DMS79 treated with DMSO at 0.1 percent for 48 hours (cell line): ENCODE measurements at regions not wholly inside any gene's neighbourhood (a gene's known extent, or its start where the extent isn't known, plus 50 kb on each side); places are given as distances from the start of the nearest gene placed in this dataset.
"Not testable (repeated sequence)": the region's sequence is repeated elsewhere in the genome, so short reads cannot be mapped to it uniquely, and the experiment has no call there.

Experiments
- DNase-seq: peaks from one replicate; lab custom pipeline; 2025; lab: John Stamatoyannopoulos, UW

DNA sequence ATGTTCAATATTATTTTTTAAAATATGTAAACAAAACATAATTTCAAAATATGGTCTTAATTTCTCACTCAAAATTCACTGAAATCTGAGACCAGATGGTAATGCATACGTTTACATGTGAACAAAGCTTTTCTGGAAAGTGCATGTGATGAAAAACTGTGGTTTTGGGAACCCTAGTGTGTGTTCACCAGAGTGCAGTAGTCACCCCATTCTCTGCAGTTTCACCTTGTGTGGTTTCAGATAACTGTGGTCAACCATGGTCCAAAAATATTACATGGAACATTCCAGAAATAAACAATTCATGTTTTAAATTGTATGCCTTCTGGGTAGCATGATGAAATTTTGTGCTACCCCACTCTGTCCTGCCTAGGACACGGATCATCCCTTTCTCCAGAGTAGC is 2021.9 kb downstream of the MRPL39 start:
- no peak for DNase-seq

GRCh38 chr21:23579573-23579972 is 2027.7 kb downstream of the MRPL39 start:
- DNase-seq: no peak

DNA sequence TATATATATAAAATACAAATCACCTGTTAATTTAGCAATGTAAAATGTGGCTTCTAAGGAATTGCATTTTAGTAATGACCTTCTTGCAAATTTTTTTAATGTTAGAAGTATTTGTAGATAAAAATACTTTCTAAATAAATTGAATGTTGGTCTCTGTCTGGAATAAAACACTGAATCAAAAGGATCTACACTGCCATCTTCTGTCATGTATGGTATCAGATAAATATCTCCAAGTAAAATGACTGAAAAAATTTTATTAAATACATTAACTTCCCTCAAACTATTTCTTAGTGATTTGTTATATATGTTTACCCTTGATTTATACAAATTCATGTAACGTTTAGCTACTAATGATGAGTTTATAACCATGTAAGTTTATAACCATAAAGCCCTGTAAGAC is 2029.3 kb downstream of the MRPL39 start:
- DNase-seq: no peak

GRCh38 chr21:23574932-23575331 is 2032.3 kb downstream of the MRPL39 start:
- DNase-seq: no peak

- DNase-seq: not testable (repeated sequence)
Measured at GRCh38 chr21:23548924-23549323, 2058.4 kb downstream of the MRPL39 start.

DNA sequence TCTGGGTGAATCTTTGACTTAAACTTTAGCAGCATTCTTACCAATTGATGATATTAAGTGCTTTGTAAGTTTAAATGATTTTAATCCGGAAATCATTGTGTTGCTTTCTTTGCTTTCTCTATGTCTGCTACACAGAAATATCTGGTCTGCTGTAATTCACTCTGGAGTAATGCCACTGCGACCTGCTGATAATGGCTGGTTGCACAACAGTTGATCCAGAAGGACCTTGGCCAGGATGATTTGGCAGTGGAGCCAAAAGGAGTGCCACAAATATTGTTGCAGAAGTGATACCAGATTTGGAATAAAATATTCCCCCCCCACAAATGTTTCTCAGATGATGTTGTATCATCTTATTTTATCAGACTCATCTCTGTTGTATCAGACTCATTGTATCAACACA is 2063.9 kb downstream of the MRPL39 start:
- no peak for DNase-seq

DNA sequence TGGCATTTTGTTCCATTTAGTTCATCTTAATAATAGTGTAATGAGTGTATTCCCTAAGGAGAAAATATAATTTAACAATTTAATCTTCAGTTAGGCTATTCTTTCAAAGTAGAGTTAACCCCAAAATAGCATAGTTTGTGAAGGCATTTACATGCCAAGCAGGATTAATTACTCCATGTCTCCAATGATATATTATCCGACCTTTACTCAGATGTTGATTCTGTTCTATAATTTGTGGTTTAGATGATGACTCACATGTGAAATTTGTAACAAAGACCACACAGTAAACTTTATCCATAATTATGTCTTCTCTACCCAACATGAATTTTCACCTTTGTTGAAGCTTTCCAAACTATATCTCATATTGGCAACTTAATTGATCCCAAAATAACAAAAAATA is 2065.2 kb downstream of the MRPL39 start:
- no peak for DNase-seq

GRCh38 chr21:23541571-23541970 is 2065.7 kb downstream of the MRPL39 start:
- no peak for DNase-seq

GRCh38 chr21:23534850-23535249 is 2072.4 kb downstream of the MRPL39 start:
- no peak for DNase-seq

DNA sequence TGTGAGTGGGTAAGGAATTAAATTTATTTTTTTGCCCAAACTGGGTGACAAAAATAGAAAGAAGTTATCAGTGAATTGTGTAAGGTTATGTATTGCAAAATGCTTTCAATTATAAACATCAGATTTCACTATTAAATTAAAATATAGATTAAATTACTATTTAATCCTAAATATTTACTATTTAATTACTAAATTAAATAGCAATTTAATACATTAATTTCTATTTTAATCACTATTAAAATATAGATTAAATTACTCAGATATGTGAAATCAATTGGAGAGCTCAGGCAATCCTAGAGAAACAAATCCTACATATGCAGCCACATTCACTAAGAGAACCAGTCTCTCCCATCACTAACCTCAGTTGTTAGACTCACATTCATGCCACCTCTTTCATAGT is 2075.8 kb downstream of the MRPL39 start:
- DNase-seq: no peak

- no peak for DNase-seq
Measured at GRCh38 chr21:23524685-23525084, 2082.6 kb downstream of the MRPL39 start.

DNA sequence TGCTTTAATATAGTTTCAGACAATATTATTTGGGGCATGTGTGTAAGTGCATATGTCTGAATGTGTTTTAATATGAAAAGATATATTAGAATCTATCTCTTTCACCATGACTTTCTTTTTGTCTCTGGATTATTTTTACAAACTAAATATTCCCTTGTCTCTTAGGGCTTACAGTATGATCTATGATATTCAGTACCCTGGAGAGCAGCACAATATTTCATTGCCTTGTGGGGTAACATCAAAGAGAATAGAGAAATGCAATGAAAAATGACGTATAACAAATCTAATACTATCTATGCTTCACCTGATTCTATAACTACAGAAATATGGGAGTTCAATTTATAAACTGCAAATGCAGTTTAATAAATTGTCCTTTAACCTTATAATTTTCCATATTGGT is 2084.5 kb downstream of the MRPL39 start:
- DNase-seq: no peak

DNA sequence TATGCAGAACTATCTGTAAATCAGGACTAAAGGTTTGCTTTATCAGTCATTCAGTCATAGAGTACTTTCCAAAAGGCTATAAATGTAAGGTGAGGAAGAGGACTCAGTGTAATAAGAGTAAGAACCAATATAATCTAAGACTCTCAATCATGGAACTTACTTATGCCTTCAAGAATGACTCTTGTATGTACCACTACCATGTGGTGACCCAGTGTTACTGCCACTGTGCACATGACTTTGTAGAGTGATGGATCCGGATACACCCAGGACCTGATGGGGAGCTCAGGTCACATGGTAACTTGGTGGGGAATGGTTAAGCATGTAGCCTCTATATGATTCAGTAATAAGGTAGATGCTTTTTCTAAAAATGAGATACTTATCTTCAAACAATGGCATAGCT is 2099.8 kb downstream of the MRPL39 start:
- no peak for DNase-seq

DNA sequence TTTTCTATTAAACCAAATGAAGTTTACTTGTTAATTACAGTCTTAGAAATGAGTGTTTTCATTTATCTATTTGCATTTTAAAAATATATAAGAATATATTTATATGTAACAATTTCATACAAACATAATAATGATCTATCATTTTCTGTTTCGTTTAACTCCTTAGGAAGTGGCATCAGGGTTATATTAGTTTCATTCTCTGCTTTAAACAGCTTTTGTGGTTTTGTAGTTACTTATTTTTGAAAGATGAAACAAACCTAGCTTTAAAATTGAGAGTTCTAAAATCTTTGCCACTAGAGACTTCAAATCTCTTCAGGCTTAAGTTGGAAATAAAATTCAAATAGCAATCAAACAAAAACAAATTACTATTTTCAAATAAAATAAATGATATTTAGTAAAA is 2110.6 kb downstream of the MRPL39 start:
- DNase-seq: no peak

GRCh38 chr21:23488245-23488644 is 2119.0 kb downstream of the MRPL39 start:
- DNase-seq: no peak

GRCh38 chr21:23480591-23481270 is 2126.6 kb downstream of the MRPL39 start:
- DNase-seq: no peak

DNA sequence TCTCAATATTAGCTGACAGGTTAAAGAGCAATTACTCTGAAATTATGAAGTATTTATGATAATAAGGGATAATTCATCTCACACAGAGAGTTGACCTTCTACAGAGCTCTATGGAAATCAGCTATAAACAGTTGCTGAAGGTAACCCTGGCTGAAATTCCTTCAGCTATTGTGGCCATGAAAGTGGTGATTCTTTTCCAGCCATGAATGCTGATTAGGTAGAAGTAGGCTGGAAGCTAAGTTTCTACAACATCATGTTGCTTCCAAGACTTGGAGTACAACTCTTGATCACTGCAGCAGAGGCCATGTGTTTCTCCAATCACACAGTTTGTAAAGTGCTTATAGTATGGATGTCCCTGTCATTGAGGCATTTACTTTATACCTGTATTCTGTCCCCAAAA is 2128.9 kb downstream of the MRPL39 start:
- DNase-seq: no peak

DNA sequence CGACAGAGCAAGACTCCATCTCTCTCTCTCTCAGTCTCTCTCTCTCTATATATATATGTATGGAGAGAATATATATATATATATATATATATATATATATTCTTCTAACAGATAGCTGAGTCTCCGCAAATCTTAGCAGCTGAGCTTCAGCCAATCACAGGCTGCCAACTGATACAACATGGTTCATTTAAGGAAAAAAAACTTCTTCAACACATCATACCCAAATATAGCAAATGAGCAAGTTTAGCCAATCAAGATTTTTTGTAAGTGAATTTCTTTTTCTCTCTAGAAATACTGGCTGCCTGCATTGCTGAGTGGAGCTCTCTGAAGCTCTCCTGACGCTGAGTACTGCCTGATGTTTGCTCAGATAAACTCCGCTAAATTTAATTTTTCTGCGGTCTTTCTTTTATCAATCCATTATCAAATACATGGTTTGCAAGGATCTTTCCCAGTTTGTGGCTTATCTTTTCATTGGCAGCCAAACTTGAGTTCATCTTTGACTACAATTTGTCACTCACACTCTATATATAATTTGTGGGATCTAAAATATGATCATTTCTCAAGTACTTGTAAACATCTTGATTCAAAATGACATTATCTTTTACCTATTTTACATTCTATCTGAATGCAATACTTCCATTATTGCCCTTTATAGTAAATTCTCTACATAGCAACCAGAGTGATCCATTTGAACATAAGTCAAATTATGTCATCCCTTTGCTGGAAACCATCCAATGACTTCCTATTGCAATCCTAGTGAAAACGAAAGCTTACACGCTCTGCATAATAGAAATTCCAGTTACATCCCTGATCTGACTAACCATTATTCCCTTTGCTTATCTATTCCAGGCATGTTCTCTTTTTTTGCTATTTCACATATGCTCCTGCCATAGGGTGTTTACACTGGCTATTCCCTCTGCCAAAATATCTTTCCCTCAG is 2131.7 kb downstream of the MRPL39 start:
- no peak for DNase-seq

- no peak for DNase-seq
Measured at GRCh38 chr21:23471877-23472276, 2135.4 kb downstream of the MRPL39 start.

- no peak for DNase-seq
Measured at GRCh38 chr21:23463365-23463764, 2143.9 kb downstream of the MRPL39 start.

- no peak for DNase-seq
Measured at GRCh38 chr21:23455676-23456075, 2151.6 kb downstream of the MRPL39 start.

DNA sequence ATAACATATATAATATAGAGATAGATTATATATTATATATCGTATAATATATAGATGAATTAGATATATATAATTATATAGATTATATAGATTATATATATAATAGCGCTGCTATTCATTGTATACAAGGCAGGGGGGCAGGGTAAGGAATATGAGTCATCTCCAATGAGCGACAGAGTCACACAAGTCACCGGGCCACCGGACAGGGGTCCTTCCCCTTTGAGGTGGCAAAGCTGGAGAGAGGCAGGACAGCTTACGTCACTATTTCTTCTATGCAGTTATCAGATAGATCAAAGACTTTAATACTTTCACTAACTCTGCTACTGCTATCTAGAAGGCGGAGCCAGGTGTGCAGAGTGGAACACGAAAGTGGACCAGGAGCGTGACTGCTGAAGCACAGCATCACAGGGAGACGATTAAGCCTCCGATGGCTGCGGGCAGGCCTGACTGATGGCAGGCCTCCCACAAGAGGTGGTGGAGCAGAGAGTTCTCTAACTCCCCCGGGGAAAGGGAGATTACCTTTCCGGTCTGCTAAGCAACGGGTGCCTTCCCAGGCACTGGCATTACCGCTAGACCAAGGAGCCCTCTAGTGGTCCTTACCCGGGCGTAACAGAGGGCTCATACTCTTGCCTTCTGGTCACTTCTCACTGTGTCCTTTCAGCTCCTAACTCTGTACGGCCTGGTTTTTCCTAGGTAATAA is 2154.7 kb downstream of the MRPL39 start:
- DNase-seq: no peak

GRCh38 chr21:23445307-23445706 is 2162.0 kb downstream of the MRPL39 start:
- no peak for DNase-seq
